ENCODE measurements at regions not wholly inside any gene's neighbourhood (a gene's known extent, or its start where the extent isn't known, plus 50 kb on each side); places are given as distances from the start of the nearest gene placed in this dataset.

DNA sequence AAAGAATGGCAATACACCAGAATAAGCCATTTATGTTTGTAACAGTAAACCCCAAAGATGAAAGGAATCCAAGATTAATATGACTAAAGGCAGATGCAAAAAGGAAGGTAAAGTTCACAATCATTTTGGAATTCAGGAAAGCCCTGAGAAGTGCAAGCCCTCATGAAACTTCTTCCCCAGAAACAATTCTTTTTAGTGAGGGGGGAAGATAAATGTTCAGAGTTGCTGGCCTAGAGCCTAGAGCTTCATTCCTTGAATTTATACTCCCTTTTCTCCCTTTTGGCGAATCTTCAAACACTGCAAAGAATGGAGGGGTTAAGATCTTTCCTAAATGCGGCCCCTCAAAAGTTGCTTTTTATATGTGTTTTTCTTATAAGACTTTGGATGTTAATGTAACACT lies 368.8 kb downstream of the MEIS1 start:
- no peak for FAIRE-seq

DNA sequence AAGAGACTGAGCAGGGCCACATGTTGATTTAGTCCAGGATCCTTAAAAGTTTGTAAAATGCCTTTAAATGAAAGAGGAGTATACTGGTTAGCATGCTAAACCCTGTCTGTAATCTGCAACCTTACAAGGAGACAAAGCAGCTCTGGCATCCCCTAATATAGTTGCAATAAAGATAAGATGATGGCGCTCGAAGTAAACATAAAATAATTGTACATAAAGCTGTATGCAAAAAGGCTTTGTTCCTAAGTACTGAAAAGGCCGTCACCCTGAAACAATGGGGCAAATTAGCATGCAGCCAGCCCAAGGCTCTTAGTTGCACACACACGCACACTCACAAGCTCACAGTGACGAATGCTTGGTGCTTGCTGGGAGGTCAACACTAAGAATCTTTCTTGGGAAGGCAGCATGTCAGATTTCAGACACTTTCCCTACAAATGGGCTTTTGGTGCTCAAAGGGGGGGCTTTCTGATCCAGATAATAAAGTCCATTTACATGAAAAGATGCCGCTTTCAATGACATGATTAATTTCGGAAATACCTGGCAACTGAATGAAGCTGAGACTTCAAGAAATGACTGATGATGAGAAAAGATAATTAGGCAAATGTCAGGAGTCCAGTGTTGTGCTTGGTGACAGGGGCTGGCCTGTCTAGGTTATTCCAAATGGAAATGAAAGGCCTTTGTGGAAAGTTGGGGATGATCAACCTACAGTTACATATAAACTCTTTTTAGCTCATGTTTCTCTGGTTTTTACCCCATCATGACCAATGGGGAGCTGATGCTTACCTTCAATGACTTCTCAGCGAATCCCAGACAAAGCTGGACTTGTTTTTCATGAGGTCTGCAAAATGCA lies 370.3 kb downstream of the MEIS1 start:
- no peak for FAIRE-seq

DNA sequence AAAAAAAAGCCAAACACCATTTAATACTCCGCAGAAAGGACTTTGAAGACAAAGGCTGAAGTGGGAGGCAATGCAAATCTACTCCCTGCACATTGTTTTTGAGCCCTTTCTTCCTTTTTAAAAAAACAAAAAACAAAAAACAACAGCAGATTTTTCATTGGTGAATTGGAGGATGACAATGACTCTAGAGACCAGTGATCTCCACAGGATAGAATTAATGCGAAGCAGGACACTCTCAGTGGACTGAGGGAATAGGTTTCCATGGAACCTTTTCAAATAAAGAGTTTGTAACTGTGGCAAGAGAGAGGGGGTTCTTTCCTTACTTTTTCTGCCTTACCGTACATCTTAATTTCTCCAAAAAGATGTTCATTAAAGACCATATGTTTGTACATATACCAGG lies 371.0 kb downstream of the MEIS1 start:
- no peak for FAIRE-seq

- FAIRE-seq: no peak
These were observed 378.6 kb downstream of the MEIS1 start for GRCh38 chr2:66813525-66813924.

DNA sequence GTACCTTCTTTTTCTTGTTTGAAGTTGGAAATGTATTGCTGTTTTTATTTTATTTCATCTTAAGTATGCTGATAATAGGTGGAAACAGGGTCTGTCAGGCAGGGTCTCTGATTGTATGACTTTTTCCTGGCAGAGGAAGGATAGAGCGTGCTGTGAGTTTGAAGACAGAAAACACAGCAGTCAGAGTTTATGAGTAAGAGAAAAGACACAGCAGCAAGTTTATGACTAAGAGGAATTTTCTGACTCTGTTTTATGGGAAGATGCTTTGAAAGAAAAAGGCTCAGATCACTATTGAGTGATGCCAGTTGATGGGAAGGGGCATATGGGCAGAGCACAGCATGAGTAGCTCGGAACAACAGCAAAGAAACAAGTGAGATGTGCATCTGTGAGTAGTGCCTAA lies 379.1 kb downstream of the MEIS1 start:
- no peak for FAIRE-seq

GRCh38 chr2:66814916-66815315 lies 380.0 kb downstream of the MEIS1 start:
- FAIRE-seq: no peak

DNA sequence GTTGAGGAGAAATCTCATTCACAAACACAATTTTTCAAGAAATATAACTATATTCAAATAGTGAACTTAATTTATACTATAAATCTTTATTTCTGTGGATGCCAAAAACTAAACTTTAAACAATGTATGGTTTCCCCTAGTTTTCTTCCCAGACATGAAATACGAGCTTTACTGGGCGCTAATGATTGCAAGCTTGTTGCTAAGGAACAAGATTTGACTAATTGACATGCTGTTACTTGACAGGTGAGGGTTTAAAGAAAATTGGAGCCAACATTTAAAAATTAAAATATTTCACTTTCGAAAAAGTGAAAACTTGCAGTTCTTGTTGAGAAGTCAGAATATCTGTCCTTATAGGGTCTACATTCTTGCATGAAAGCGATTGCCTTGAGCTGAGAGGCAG lies 381.0 kb downstream of the MEIS1 start:
- no peak for FAIRE-seq

DNA sequence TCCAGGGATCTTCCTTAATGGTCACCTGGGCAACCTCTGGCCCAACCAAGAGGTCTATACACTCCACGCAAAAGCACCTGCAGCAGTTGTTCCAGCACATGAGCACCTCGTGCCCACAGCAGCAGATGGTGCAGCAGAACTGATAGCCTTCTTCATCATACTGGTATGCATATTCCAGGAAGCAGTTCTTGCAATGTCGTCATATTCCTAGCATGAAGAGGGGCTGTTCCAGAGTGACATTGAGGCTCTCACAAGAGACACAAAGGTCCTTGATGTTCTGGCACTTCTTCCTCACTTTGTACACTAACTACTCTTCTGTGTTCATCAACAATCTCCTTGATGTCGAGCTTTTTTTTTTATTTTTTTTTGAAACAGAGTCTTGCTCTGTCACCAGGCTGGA lies 386.2 kb downstream of the MEIS1 start:
- FAIRE-seq: no peak

GRCh38 chr2:66822186-66822585 lies 387.3 kb downstream of the MEIS1 start:
- FAIRE-seq: no peak

DNA sequence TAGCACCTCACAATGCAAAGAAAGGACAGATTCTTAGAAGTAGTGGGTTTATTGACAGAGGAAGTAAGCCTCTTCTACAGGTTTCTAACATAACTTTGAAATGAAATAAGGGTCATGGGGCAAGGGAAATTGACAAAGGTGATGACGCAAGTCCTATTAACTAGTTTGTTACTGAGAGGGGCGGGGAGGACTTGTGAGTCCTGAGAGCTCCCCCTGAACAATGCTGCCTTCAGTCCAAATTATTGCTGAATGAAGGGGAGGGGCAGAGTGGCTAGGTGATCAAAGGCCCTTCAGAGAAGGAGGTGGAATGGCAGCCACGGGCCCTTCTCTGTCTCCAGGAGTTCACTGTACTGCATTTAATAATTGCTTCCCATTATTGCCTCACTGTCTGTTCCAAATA lies 390.0 kb downstream of the MEIS1 start:
- no peak for FAIRE-seq

DNA sequence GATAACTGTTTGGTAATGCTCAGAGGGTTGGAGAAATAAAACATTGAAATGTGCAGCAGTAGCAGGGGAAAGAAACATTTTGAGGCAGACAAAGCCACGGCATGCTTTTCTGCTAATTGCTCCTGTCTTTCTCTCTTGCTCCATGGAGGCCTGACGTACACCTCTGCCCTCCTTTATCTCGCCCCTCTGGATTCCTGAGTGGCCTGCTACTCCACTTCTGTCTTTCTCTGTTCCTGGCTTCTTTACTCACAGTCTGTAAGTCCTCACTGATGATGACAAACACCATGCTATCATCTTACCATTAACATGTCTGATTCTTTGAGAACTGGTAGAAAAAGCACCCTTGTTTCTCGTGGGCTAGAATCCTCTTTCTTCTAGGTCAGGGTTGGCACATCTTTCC lies 392.9 kb downstream of the MEIS1 start:
- FAIRE-seq: no peak

DNA sequence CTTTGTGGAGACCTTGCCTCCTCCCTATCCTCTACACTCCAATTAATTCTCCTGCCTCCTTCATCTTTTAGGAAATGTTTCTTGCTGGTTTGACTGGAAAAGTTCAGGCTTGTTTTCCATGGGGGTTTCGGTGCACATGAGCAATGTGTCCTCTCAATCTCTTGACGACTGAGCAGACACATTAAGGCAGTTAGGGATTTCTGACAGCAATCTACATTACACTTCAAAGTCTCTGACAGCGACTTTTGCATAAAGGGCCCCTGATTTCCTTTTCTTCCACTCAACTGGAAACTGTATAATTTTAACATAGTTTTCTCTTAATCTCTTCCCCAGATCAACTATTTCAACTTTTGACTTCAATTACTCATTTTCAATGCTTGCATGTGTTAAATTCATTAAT lies 394.0 kb downstream of the MEIS1 start:
- no peak for FAIRE-seq

DNA sequence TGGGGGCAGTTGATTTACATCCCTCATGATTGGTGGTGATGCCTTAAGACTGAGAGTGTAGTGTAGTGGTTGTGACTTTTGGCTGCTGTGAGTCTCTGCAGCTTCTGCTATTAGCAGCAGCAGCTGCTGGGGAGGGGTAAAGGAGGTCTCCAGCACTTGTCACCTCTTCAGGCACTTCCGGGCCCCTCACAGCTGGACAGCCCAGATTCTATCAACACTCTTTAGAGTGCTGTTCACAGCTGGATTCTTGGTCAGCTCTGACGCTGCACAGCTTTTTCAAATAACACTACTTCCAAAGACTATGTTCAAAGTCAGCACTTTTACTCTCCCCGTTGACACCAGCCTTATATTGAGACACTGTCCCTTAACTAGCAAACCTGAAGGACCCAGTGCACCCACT lies 396.0 kb downstream of the MEIS1 start:
- FAIRE-seq: no peak

- no peak for FAIRE-seq
These were observed 397.9 kb downstream of the MEIS1 start for GRCh38 chr2:66832646-66833435.

GRCh38 chr2:66834859-66835258 lies 399.9 kb downstream of the MEIS1 start:
- FAIRE-seq: no peak

- FAIRE-seq: no peak
These were observed 401.9 kb downstream of the MEIS1 start for GRCh38 chr2:66836851-66837250.

DNA sequence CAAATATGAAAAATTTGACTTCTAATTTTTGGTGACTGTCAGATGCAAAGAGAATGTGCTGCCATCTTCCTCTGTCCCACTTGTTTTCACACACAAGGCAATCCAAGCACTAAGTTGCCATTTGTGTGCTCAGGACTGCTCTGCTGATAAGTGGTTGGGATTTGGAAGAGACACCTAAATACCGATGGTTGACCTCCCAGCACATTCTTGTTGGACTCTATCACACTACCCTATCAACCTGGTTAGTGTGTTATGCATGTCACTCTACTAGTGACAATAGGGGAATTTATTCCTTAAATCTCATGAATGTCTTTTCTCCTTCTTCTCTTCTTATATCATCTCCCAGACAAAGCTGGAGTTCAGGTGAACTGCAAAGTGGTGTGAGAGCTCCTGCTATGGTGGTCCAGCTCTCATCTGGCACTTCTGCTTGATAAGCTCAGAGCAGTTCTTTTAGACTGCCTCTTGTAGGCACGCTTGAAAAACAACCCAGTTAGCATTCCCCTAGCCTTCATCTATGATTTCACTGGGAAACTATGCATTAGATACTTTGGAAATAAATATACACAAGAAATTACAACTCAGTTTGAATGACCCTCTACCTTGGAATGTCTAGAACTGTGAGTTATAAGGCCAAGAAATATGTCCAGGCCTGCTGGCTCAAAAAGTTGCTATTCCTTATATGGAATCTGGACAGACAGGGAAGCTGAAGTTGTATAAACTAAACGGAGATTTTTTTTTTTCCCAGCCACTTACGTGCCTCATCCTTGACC lies 404.8 kb downstream of the MEIS1 start:
- FAIRE-seq: no peak

DNA sequence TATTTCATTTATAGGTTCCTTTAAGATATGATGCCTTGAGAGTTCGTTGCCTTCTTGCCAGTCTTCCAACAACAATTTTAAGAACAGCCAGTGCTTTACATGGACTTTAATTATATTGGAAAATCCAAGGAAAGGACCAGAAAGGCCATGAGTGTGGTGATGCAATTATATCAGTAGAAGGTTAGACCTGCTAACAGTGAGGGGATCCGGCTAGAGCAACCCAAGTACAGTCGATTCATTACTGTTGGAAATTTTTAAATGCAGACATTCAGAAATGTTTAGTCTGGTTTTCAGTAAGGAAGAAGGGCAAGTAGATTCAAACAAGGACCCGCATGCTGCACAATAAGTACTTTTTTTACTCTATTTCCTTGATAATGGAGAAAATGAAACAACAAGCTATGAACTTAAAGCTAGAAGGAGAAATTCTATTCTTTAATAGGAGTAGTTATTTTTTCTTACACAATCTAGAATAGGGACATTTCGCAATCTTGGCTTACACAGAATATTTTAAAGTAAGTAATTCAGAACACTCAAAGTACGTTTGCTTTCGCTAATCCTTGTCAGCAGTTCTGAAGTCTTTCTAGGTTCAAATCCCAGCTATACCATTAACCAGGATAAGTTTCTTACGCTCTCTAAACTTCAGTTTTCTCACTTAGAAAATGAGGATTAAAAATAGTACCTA lies 405.5 kb downstream of the MEIS1 start:
- FAIRE-seq: no peak

DNA sequence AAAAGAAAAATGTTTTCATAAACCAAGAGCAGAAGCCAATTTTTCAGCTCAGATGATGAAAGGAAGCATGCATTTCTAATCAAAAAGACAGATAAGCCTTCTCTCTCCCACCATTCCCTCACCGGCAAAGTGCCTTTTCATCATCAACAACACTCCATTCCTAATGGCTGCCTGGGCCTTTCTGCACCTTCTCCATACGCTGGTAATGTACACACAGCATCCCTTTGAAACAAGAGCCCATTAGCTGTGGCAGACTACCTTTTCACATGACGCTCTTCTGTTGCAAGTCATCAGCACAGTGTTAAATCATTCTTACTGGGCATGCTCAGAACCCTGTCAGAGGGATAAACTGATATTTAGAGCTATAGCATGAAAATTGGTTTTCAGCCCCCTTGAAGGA lies 408.9 kb downstream of the MEIS1 start:
- no peak for FAIRE-seq

DNA sequence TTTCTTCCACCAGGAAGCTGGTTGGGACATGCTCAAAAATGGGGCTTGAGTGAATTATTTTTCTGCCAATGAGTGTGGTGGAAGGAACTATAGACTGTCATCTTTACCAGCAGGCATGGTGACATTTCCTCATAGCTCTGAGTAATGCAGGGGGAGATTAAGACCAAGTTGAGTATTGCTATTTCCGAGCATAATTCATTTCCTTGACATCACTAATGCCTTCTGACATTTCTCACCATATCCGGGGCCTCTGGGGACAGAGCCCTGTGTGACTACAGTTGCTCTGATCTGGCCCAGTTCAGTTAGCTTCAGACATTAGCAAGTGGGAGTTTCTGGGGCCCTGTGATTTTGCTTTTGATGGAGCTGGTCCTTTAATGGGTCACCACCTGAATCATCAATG lies 410.4 kb downstream of the MEIS1 start:
- FAIRE-seq: no peak

DNA sequence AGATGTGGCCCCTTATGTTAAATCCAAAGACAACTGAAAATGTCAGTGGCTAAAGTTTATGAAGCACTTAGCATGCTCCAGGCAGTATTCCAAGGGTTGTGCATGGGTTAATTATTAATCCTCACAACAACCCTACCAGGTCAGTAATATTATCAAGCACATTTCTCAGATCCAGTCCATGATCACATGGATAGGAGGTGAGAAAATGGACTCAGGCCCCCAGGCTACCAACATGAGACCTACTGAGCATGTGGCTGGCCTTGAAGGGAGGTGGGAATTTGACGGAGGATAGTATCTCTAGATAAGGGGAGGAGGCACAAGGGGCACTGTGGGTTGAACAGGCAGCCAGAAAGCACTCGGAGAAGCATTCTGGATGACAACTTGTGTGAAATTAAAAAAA lies 412.0 kb downstream of the MEIS1 start:
- no peak for FAIRE-seq

GRCh38 chr2:66849153-66849755 lies 414.3 kb downstream of the MEIS1 start:
- FAIRE-seq: no peak

DNA sequence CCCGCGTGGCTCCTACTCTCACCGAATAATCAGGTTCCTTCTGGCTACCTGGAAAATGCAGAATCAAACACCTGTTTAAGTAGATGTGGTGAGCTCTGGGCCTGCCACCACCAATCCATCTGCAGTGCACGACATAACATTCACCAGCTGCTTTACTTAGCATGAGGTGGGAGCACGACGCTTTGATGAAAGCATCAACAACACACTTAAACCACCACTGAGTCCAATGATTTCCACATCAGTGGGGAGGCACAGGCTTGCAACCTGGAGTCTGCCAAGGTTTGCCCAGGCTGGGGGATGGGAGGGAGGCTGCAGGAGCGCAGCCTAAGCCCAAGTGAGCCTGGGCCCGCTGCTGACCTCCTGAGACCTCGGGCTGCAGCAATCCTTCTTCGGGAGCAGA lies 415.5 kb downstream of the MEIS1 start:
- no peak for FAIRE-seq

All from A204.1 (cell line).